ENCODE measurements at regions not wholly inside any gene's neighbourhood (a gene's known extent, or its start where the extent isn't known, plus 50 kb on each side); places are given as distances from the start of the nearest gene placed in this dataset.
"Not testable (repeated sequence)": the region's sequence is repeated elsewhere in the genome, so short reads cannot be mapped to it uniquely, and the experiment has no call there.

- H4K20me1 ChIP-seq (ENCODE audit: insufficient read depth, low read length); H2BK20ac ChIP-seq (ENCODE audit: low read depth, low read length); H2BK5ac ChIP-seq (ENCODE audit: low read depth, low read length, poor library complexity, severe bottlenecking); H3K56ac ChIP-seq (ENCODE audit: extremely low read depth, insufficient read depth, low read length); CTCF ChIA-PET; H2AK5ac ChIP-seq (ENCODE audit: low read depth, low read length); BruUV-seq (replicated peaks); H2AFZ ChIP-seq (replicated peaks; ENCODE audit: low read length, poor library complexity); H3K9ac ChIP-seq (ENCODE audit: low read depth, low read length); H4K91ac ChIP-seq (ENCODE audit: insufficient read depth, low read depth, low read length); H2BK120ac ChIP-seq (ENCODE audit: low read depth, low read length); H2AK9ac ChIP-seq (replicated peaks; ENCODE audit: low read depth, low read length, poor library complexity); H4K8ac ChIP-seq (ENCODE audit: low read depth in 2 of 2, low read length in 2 of 2); H3K4ac ChIP-seq (ENCODE audit: low read depth, low read length); H3K9me3 ChIP-seq (ENCODE audit: control insufficient read depth, insufficient read depth, low read length); H4K5ac ChIP-seq (ENCODE audit: low read depth, low read length); H3K4me2 ChIP-seq (ENCODE audit: low read depth, low read length); ATAC-seq (ENCODE audit: low read depth); POLR2A ChIA-PET (ENCODE audit: unreplicated experiment); H3K9me1 ChIP-seq (ENCODE audit: insufficient read depth, low read length); dilution Hi-C loops (cut with HindIII; ENCODE audit: low sequenced_read_pairs, unreplicated experiment); H3K14ac ChIP-seq (replicated peaks; ENCODE audit: low read depth, low read length); H3K4me3 ChIP-seq (ENCODE audit: insufficient read depth, low read depth, low read length); H3K27ac ChIP-seq (ENCODE audit: insufficient read depth, low read length); H3K23ac ChIP-seq (ENCODE audit: low read depth, low read length); H3K36me3 ChIP-seq (ENCODE audit: control insufficient read depth, insufficient read depth, low read length); H3K4me1 ChIP-seq (ENCODE audit: control insufficient read depth, insufficient read depth, low read length); H3K27me3 ChIP-seq (ENCODE audit: control insufficient read depth, insufficient read depth, low read length); intact Hi-C loops (cut with micrococcal nuclease); H3K18ac ChIP-seq (ENCODE audit: low read depth, low read length); DNase-seq; H3K79me1 ChIP-seq (ENCODE audit: low read depth in 1 of 2, low read length in 2 of 2); in situ Hi-C loops (cut with MboI; ENCODE audit: low sequenced_read_pairs); H2BK15ac ChIP-seq (ENCODE audit: low read depth, low read length): not testable (repeated sequence)
- no CpG with 5 or more reads among the region's 23 CpGs for WGBS, 2 experiments (ENCODE audit: extremely low coverage in 2 of 2, insufficient read length in 1 of 2)
These were observed 582.6 kb downstream of the ANKRD30B start for GRCh38 chr18:15330600-15330999.

DNA sequence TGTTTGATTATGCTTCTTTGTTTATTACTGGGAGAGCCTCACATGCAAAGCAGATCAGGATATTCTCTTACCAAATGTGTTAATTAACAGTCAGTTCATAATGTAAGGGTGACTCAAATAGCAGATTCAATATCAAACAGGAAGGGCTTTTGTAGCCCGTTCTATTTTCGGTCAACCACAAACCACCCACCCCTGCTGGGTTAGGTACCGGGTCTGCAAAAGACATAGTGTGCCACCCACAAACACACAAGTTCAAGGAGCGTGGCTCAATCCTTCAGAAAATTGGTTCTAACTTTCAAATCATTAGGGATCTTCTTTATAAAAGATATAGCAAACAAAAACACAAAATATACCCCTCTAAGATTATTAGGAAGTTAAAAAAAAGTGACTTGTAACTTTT is 627.7 kb downstream of the ANKRD30B start:
- BruUV-seq (replicated peaks); H2AK9ac ChIP-seq (replicated peaks; ENCODE audit: low read depth, low read length, poor library complexity); POLR2A ChIA-PET (ENCODE audit: unreplicated experiment); H4K8ac ChIP-seq (ENCODE audit: low read depth in 2 of 2, low read length in 2 of 2); H3K23ac ChIP-seq (ENCODE audit: low read depth, low read length); H3K9ac ChIP-seq (ENCODE audit: low read depth, low read length); H3K4me3 ChIP-seq (ENCODE audit: insufficient read depth, low read depth, low read length); H3K4ac ChIP-seq (ENCODE audit: low read depth, low read length); H3K9me3 ChIP-seq (ENCODE audit: control insufficient read depth, insufficient read depth, low read length); H3K36me3 ChIP-seq (ENCODE audit: control insufficient read depth, insufficient read depth, low read length); H2BK120ac ChIP-seq (ENCODE audit: low read depth, low read length); CTCF ChIA-PET; H3K27ac ChIP-seq (ENCODE audit: insufficient read depth, low read length); H4K91ac ChIP-seq (ENCODE audit: insufficient read depth, low read depth, low read length); H3K79me1 ChIP-seq (ENCODE audit: low read depth in 1 of 2, low read length in 2 of 2); H3K18ac ChIP-seq (ENCODE audit: low read depth, low read length); H2BK20ac ChIP-seq (ENCODE audit: low read depth, low read length); H2BK15ac ChIP-seq (ENCODE audit: low read depth, low read length); intact Hi-C loops (cut with micrococcal nuclease); dilution Hi-C loops (cut with HindIII; ENCODE audit: low sequenced_read_pairs, unreplicated experiment); H3K4me2 ChIP-seq (ENCODE audit: low read depth, low read length); H2AFZ ChIP-seq (replicated peaks; ENCODE audit: low read length, poor library complexity); ATAC-seq (ENCODE audit: low read depth); H2BK5ac ChIP-seq (ENCODE audit: low read depth, low read length, poor library complexity, severe bottlenecking); H2AK5ac ChIP-seq (ENCODE audit: low read depth, low read length); H3K9me1 ChIP-seq (ENCODE audit: insufficient read depth, low read length); H3K14ac ChIP-seq (replicated peaks; ENCODE audit: low read depth, low read length); H3K56ac ChIP-seq (ENCODE audit: extremely low read depth, insufficient read depth, low read length); H3K27me3 ChIP-seq (ENCODE audit: control insufficient read depth, insufficient read depth, low read length); H4K5ac ChIP-seq (ENCODE audit: low read depth, low read length); H4K20me1 ChIP-seq (ENCODE audit: insufficient read depth, low read length); H3K4me1 ChIP-seq (ENCODE audit: control insufficient read depth, insufficient read depth, low read length); DNase-seq; in situ Hi-C loops (cut with MboI; ENCODE audit: low sequenced_read_pairs): not testable (repeated sequence)
- no CpG with 5 or more reads among the region's 4 CpGs for WGBS, 2 experiments (ENCODE audit: extremely low coverage in 2 of 2, insufficient read length in 1 of 2)
